ENCODE measurements at regions not wholly inside any gene's neighbourhood (a gene's known extent, or its start where the extent isn't known, plus 50 kb on each side); places are given as distances from the start of the nearest gene placed in this dataset.

GRCh38 chr4:97498875-97499274 is 644.4 kb downstream of the STPG2 start:
- TF ChIP-seq CTCF (IDR thresholded peaks at IDR 0.05), result no peak
- TF ChIP-seq POLR2AphosphoS5 (IDR thresholded peaks at IDR 0.05), result no peak
- TF ChIP-seq POLR2A (IDR thresholded peaks at IDR 0.05), result no peak
- no peak for TF ChIP-seq EP300 (IDR thresholded peaks at IDR 0.05)

Measured in suprapubic skin (tissue), 4 donors.